GM19043 (cell line): ENCODE measurements at regions not wholly inside any gene's neighbourhood (a gene's known extent, or its start where the extent isn't known, plus 50 kb on each side); places are given as distances from the start of the nearest gene placed in this dataset.

Source experiments
- ATAC-seq: cut with Tn5 transposase; IDR thresholded peaks from one replicate; pipeline ENCODE4 v1.9.1; 2021; ENCODE audit warnings: low read depth; ENCODE audit not compliant: unreplicated experiment

- no peak for ATAC-seq
Observed at GRCh38 chr2:235139956-235140800, 188.4 kb downstream of the SH3BP4 start.

- ATAC-seq = no peak
Observed at GRCh38 chr2:235140801-235141081, 188.9 kb downstream of the SH3BP4 start.

GRCh38 chr2:235141411-235142128 is 189.8 kb downstream of the SH3BP4 start:
- ATAC-seq = no peak

- no peak for ATAC-seq
Observed at GRCh38 chr2:235142601-235143000, 190.8 kb downstream of the SH3BP4 start.

- ATAC-seq = no peak
Observed at GRCh38 chr2:235143789-235144188, 192.0 kb downstream of the SH3BP4 start.

- ATAC-seq = no peak
Observed at GRCh38 chr2:235144291-235144690, 192.5 kb downstream of the SH3BP4 start.

GRCh38 chr2:235146206-235146605 is 194.4 kb downstream of the SH3BP4 start:
- no peak for ATAC-seq

GRCh38 chr2:235146871-235147565 is 195.2 kb downstream of the SH3BP4 start:
- no peak for ATAC-seq

- ATAC-seq = no peak
Observed at GRCh38 chr2:235148201-235149170, 196.7 kb downstream of the SH3BP4 start.

GRCh38 chr2:235149240-235149659 is 197.4 kb downstream of the SH3BP4 start:
- ATAC-seq = no peak

- no peak for ATAC-seq
Observed at GRCh38 chr2:235149736-235150135, 197.9 kb downstream of the SH3BP4 start.

- ATAC-seq = no peak
Observed at GRCh38 chr2:235151152-235151551, 199.3 kb downstream of the SH3BP4 start.

- no peak for ATAC-seq
Observed at GRCh38 chr2:235155163-235155562, 203.3 kb downstream of the SH3BP4 start.

- ATAC-seq = no peak
Observed at GRCh38 chr2:235156055-235156454, 204.2 kb downstream of the SH3BP4 start.

- no peak for ATAC-seq
Observed at GRCh38 chr2:235157746-235158482, 206.1 kb downstream of the SH3BP4 start.

GRCh38 chr2:235160281-235160810 is 208.5 kb downstream of the SH3BP4 start:
- ATAC-seq = no peak

- no peak for ATAC-seq
Observed at GRCh38 chr2:235161565-235161964, 209.7 kb downstream of the SH3BP4 start.

- no peak for ATAC-seq
Observed at GRCh38 chr2:235162082-235162836, 210.4 kb downstream of the SH3BP4 start.

GRCh38 chr2:235162837-235163197 is 211.0 kb downstream of the SH3BP4 start:
- no peak for ATAC-seq
